BJ (cell line): ENCODE measurements at regions not wholly inside any gene's neighbourhood (a gene's known extent, or its start where the extent isn't known, plus 50 kb on each side); places are given as distances from the start of the nearest gene placed in this dataset.

Experiments used
- CTCF ChIA-PET: fragments of 350-600 bp; formaldehyde crosslinking; extraction: SDS; loops from one replicate; lab custom pipeline; 2021; ENCODE audit warnings: antibody characterized with exemption, inconsistent platforms; lab: Yijun Ruan, JAX
- POLR2A ChIA-PET: fragments of 300-600 bp; sonication (Branson Sonifier 250); formaldehyde crosslinking; extraction: SDS; loops from one replicate; lab custom pipeline; 2021; ENCODE audit warnings: antibody characterized with exemption; lab: Charles Lee
- DNase-seq: peaks from one replicate; pipeline ENCODE4 v3.0.0-alpha.2; 2011; ENCODE audit warnings: low read depth
- H3K27me3 ChIP-seq: 2 replicates; pipeline ENCODE4 v1.6.0; 2011; ENCODE audit warnings: low read length; ENCODE audit not compliant: control insufficient read depth, insufficient read depth
- H3K36me3 ChIP-seq: 2 replicates; pipeline ENCODE4 v1.5.1; 2011; ENCODE audit warnings: low read length; ENCODE audit not compliant: control insufficient read depth, insufficient read depth
- H3K4me3 ChIP-seq: 2 replicates; pipeline ENCODE4 v1.5.1; 2011; ENCODE audit warnings: low read depth, mild to moderate bottlenecking, control low read depth, low read length
- CTCF ChIP-seq: IDR thresholded peaks from 2 replicates; pipeline ENCODE4 v1.5.1; 2011; ENCODE audit warnings: low read depth, mild to moderate bottlenecking, control low read depth, inconsistent platforms, low read length, moderate library complexity; ENCODE audit not compliant: insufficient read depth

- no peaks in the 10 kb centered on the region for H3K27me3 ChIP-seq
- no peak for TF ChIP-seq CTCF
- ChIA-PET CTCF (interaction anchor here (1.4 kb wide), 1 partner anchor 9 kb away, joined by 11 read pairs; no protein-coding TSS in a partner anchor), POLR2A (no interaction called here)
- DNase-seq = no peak
- H3K4me3 ChIP-seq = no peak overlapping the region
- H3K36me3 ChIP-seq = no peaks in the 10 kb centered on the region
Measured at GRCh38 chr2:199696048-199696447, 154.9 kb downstream of the FTCDNL1 start.

GRCh38 chr2:199693861-199694260, 157.1 kb downstream of the FTCDNL1 start:
- Histone ChIP-seq H3K4me3 (no peak overlapping the region), H3K36me3 (no peaks in the 10 kb centered on the region), H3K27me3 (no peaks in the 10 kb centered on the region)
- ChIA-PET CTCF (interaction anchor here (0.9 to 1.7 kb wide), 2 partner anchors 11 to 18 kb away, joined by 4 to 6 read pairs; no protein-coding TSS in a partner anchor), POLR2A (no interaction called here)
- TF ChIP-seq CTCF = no peak
- no peak for DNase-seq

- Histone ChIP-seq H3K27me3 (no peaks in the 10 kb centered on the region), H3K36me3 (no peaks in the 10 kb centered on the region), H3K4me3 (no peak overlapping the region)
- DNase-seq = no peak
- POLR2A ChIA-PET = no interaction called here
- no peak for TF ChIP-seq CTCF
- CTCF ChIA-PET = interaction anchor here (1.4 kb wide), 1 partner anchor 11 kb away, joined by 5 read pairs; no protein-coding TSS in a partner anchor
Measured at GRCh38 chr2:199692489-199692888, 158.5 kb downstream of the FTCDNL1 start.

GRCh38 chr2:199690225-199690624, 160.8 kb downstream of the FTCDNL1 start:
- POLR2A ChIA-PET = no interaction called here
- no peak for DNase-seq
- CTCF ChIA-PET = no interaction called here
- Histone ChIP-seq H3K27me3 (no peaks in the 10 kb centered on the region), H3K4me3 (no peak overlapping the region), H3K36me3 (no peaks in the 10 kb centered on the region)
- no peak for TF ChIP-seq CTCF

GRCh38 chr2:199685669-199686068, 165.3 kb downstream of the FTCDNL1 start:
- H3K4me3 ChIP-seq = no peak overlapping the region
- CTCF ChIA-PET = no interaction called here
- POLR2A ChIA-PET = no interaction called here
- no peaks in the 10 kb centered on the region for H3K27me3 ChIP-seq
- TF ChIP-seq CTCF = no peak
- DNase-seq = no peak
- no peaks in the 10 kb centered on the region for H3K36me3 ChIP-seq
